ENCODE measurements at regions not wholly inside any gene's neighbourhood (a gene's known extent, or its start where the extent isn't known, plus 50 kb on each side); places are given as distances from the start of the nearest gene placed in this dataset.

DNA sequence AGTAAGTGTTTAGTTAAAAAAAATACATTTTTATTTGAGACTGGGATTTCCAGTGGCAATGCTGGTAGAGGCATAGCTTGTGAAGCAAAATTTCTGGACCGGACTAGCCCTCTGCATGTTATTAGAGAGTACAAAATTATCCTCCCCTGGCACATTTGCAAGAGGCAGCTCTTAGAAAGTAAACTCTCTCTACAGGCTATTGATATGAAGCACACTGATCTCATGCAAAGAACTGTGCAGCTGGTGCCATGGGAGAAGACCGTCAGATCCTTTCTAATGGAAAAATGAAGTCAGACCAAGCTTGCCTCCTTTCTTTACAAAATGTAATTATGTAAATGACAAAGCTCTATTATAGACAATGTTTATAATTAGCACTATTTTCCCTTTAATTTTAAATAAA is 2717.2 kb downstream of the PCDH7 start:
- TF ChIP-seq, protein P1, sequence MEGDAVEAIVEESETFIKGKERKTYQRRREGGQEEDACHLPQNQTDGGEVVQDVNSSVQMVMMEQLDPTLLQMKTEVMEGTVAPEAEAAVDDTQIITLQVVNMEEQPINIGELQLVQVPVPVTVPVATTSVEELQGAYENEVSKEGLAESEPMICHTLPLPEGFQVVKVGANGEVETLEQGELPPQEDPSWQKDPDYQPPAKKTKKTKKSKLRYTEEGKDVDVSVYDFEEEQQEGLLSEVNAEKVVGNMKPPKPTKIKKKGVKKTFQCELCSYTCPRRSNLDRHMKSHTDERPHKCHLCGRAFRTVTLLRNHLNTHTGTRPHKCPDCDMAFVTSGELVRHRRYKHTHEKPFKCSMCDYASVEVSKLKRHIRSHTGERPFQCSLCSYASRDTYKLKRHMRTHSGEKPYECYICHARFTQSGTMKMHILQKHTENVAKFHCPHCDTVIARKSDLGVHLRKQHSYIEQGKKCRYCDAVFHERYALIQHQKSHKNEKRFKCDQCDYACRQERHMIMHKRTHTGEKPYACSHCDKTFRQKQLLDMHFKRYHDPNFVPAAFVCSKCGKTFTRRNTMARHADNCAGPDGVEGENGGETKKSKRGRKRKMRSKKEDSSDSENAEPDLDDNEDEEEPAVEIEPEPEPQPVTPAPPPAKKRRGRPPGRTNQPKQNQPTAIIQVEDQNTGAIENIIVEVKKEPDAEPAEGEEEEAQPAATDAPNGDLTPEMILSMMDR (IDR thresholded peaks at IDR 0.05): no peak
- TF ChIP-seq ZFX (IDR thresholded peaks at IDR 0.05; ENCODE audit: borderline replicate concordance): no peak
- H3K27ac ChIP-seq: no peak overlapping the region

DNA sequence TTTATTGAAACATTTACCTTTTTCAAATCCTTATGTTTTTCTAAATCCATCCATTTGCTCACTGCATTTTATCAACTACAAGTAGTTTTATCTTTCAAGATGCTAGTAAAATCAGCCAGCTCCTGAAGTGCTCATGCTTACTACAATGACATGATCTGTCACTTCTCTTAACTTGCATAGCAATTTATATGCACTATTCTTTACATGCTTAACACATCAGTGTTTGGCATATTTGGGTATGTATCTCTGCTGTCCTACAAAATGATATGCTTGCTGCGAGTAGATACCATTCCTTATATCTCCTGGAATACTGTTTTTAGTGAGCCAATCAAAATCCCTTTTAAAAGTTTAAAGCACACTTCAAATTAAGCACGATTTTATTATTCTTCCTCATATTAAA is 2726.8 kb downstream of the PCDH7 start:
- TF ChIP-seq, protein P1 (IDR thresholded peaks at IDR 0.05): no peak
- no peak for TF ChIP-seq ZFX (IDR thresholded peaks at IDR 0.05; ENCODE audit: borderline replicate concordance)
- no peak overlapping the region for H3K27ac ChIP-seq

DNA sequence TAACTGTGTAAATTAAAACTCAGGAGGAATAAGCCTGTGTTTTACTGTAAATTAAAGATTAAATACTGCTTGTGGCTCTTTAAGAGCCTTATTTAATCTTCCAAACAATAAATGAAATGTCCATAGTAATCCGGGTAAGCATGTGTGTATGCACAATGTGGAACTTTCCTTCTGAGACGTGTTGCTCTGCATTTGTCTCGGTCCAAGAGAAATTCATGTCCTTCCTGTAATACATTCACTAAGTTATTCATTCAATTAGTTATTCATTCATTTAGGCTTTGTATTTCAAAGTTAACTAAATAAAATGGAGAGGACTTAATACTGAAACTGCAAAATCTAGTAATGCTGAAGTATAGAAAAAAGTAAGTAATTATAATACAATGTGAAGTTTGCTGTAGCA is 2728.8 kb downstream of the PCDH7 start:
- no peak for TF ChIP-seq ZFX (IDR thresholded peaks at IDR 0.05; ENCODE audit: borderline replicate concordance)
- TF ChIP-seq, protein P1 (IDR thresholded peaks at IDR 0.05): no peak

DNA sequence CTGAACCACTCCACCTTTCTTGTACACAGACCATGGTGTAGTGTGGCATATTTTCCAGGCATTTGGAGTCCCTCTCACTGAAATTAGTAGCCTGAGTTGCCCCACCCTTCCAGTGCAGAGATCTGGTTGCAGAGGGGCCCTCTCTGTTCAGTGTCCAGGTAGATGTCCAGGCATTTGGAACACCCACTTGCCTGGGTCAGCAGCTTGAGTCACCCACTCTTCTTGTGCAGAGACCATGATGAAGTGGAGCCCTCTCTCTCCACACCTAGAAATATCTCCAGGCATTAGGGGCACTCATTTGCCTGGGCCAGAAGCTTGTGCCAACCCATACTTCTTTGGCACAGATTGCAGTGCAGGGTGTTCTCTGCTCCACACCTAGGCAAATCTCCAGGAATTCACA is 2733.3 kb downstream of the PCDH7 start:
- TF ChIP-seq, protein P1 (IDR thresholded peaks at IDR 0.05): no peak
- no peak for TF ChIP-seq ZFX (IDR thresholded peaks at IDR 0.05; ENCODE audit: borderline replicate concordance)
- H3K27ac ChIP-seq: no peak overlapping the region

More for the DNA sequence above, 2728.8 kb downstream of the PCDH7 start:
- no peak overlapping the region for H3K27ac ChIP-seq

DNA sequence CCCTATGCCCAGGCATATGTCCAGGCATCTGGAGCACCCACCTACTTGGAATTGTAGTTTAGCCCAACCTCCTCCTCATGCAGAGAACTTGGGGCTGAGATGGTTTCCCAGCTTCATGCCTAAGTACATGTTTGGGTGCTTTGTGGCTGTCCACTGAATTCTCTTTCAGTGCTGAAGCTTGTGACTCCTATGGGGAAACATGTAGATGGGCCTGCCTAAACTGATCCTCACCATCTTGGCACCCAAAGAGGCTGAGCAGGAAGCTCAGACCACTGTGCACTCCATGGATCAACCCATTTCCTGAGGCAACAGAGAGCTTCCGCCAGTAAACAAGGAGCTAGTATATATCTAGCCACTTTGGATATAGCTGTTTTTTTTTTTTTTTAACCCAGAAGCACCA is 2733.7 kb downstream of the PCDH7 start:
- H3K27ac ChIP-seq: no peak overlapping the region
- TF ChIP-seq ZFX (IDR thresholded peaks at IDR 0.05; ENCODE audit: borderline replicate concordance): no peak
- TF ChIP-seq, protein P1 (IDR thresholded peaks at IDR 0.05): no peak

DNA sequence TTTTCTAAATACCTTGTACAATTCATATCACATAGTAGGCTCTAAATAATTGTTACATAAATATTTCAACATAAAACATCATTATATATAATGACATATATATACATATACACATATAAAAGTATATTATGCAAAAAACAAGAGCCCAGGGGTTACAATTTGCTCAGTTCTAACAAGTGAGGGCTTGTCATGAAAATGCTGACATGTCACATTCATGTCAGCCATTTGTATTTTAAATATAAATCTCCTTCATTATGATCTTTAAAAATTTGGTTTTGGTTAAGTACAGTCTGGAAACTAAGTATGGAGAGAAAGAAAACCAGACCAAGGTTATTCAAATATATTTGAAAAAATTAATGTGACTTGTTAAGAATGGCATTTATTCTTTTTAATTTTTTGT is 2745.4 kb downstream of the PCDH7 start:
- TF ChIP-seq, protein P1 (IDR thresholded peaks at IDR 0.05): no peak
- no peak for TF ChIP-seq ZFX (IDR thresholded peaks at IDR 0.05; ENCODE audit: borderline replicate concordance)
- no peak overlapping the region for H3K27ac ChIP-seq

DNA sequence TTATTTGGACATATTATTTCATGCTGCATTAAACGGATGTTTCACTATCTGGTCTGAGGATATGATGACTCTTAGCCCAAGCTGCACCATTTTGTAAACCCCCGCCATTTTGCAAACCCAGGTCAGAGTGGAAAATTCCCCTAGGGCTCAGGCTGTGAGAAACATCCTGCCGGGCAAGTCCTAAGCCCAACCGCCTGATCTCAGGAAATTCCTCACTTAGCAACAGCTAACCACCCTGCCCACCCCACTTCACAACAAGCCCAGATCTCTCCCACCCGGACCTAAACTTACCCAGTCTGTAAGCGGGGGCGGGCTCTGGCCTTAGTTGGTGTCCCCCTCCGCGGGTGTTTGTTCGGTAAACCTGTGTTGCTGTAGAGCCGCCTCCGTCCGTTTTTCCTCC is 2747.1 kb downstream of the PCDH7 start:
- TF ChIP-seq ZFX (IDR thresholded peaks at IDR 0.05; ENCODE audit: borderline replicate concordance): no peak
- H3K27ac ChIP-seq: no peak overlapping the region

DNA sequence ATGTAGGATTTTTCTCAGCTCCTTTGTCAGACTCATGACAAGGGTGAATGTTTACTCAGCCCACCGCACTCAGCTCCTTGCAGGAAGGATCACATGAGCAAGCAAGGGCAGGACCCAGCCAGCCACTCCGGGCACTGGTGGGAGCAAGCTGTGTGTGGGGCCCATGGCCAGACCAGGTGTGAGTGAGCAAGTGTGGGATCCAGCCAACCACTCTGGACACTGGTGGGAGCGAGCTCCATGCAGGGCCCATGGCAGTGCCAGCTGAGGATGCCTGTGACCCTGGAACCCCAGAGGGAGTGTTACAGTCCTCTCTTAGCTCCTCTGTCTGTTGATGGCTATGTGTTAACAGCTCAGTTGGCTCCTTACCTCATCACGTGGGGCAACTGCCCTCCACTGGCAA is 2750.6 kb downstream of the PCDH7 start:
- TF ChIP-seq, protein P1 (IDR thresholded peaks at IDR 0.05): no peak
- no peak for TF ChIP-seq ZFX (IDR thresholded peaks at IDR 0.05; ENCODE audit: borderline replicate concordance)
- no peak overlapping the region for H3K27ac ChIP-seq

Measured in 22Rv1 (cell line).